SK-N-SH treated with all-trans-retinoic acid at 6 μM for 48 hours (cell line): ENCODE measurements at regions not wholly inside any gene's neighbourhood (a gene's known extent, or its start where the extent isn't known, plus 50 kb on each side); places are given as distances from the start of the nearest gene placed in this dataset.

Experiments
- ATAC-seq: fragments of 200-7000 bp; cut with Tn5 transposase; 3 replicates; pipeline ENCODE4 v1.9.1; 2020; ENCODE audit warnings: mild to moderate bottlenecking, moderate library complexity
- ARNTL ChIP-seq: fragments of 450-650 bp; formaldehyde crosslinking; IDR thresholded peaks from 2 replicates; pipeline ENCODE4 v1.5.0; 2020; ENCODE audit warnings: low read depth, mild to moderate bottlenecking, moderate library complexity, borderline replicate concordance
- BACH2 ChIP-seq: fragments of 250-450 bp; sonication (Bioruptor Pico); IDR thresholded peaks from 2 replicates; pipeline ENCODE4 v1.9.0; 2021; ENCODE audit warnings: mild to moderate bottlenecking, borderline replicate concordance
- CSDC2 ChIP-seq: fragments of 250-450 bp; sonication (Bioruptor Pico); IDR thresholded peaks from 2 replicates; pipeline ENCODE4 v1.5.0; 2020; ENCODE audit warnings: mild to moderate bottlenecking, moderate library complexity
- ESRRG ChIP-seq: fragments of 250-450 bp; sonication (Bioruptor Pico); IDR thresholded peaks from 2 replicates; pipeline ENCODE4 v1.6.1; 2021; ENCODE audit warnings: mild to moderate bottlenecking
- GLIS3 ChIP-seq: fragments of 250-450 bp; sonication (Bioruptor Pico); IDR thresholded peaks from 2 replicates; pipeline ENCODE4 v1.5.0; 2020; ENCODE audit warnings: mild to moderate bottlenecking, moderate library complexity
- ISL1 ChIP-seq: fragments of 250-450 bp; sonication (Bioruptor Pico); IDR thresholded peaks from 2 replicates; pipeline ENCODE4 v2.1.2; 2022; ENCODE audit warnings: mild to moderate bottlenecking, moderate library complexity
- OSR1 ChIP-seq: fragments of 250-450 bp; sonication (Bioruptor Pico); IDR thresholded peaks from 2 replicates; pipeline ENCODE4 v1.8.0; 2022; ENCODE audit warnings: moderate library complexity, mild to moderate bottlenecking, inconsistent platforms
- PPARA ChIP-seq: fragments of 250-450 bp; sonication (Bioruptor Pico); IDR thresholded peaks from 2 replicates; pipeline ENCODE4 v1.5.0; 2020; ENCODE audit warnings: mild to moderate bottlenecking, borderline replicate concordance
- SNAI2 ChIP-seq: fragments of 250-450 bp; sonication (Bioruptor Pico); IDR thresholded peaks from 2 replicates; pipeline ENCODE4 v1.5.0; 2020; ENCODE audit warnings: mild to moderate bottlenecking, moderate library complexity
- TOX ChIP-seq: fragments of 250-450 bp; sonication (Bioruptor Pico); IDR thresholded peaks from 2 replicates; pipeline ENCODE4 v1.8.0; 2021; ENCODE audit warnings: mild to moderate bottlenecking, moderate library complexity, borderline replicate concordance
- ZFP3 ChIP-seq: fragments of 250-450 bp; sonication (Bioruptor Pico); IDR thresholded peaks from 2 replicates; pipeline ENCODE4 v1.5.0; 2020; ENCODE audit warnings: mild to moderate bottlenecking, moderate library complexity
- ZFP30 ChIP-seq: fragments of 450-650 bp; formaldehyde crosslinking; IDR thresholded peaks from 2 replicates; pipeline ENCODE4 v1.5.0; 2022; ENCODE audit warnings: mild to moderate bottlenecking, moderate library complexity
- ZNF565 ChIP-seq: fragments of 450-650 bp; formaldehyde crosslinking; conservative IDR thresholded peaks from 2 replicates; pipeline ENCODE4 v1.5.0; 2020; ENCODE audit warnings: low read depth, mild to moderate bottlenecking, moderate library complexity
- ZNF8 ChIP-seq: fragments of 450-650 bp; formaldehyde crosslinking; IDR thresholded peaks from 2 replicates; pipeline ENCODE4 v1.5.0; 2020; ENCODE audit warnings: mild to moderate bottlenecking, moderate library complexity
- TF ChIP-seq, protein P1 (sequence below): fragments of 250-450 bp; sonication (Bioruptor Pico); IDR thresholded peaks from 2 replicates; pipeline ENCODE4 v1.5.1; 2020; ENCODE audit warnings: low read depth, mild to moderate bottlenecking, moderate library complexity
- TF ChIP-seq, protein P2 (sequence below): fragments of 250-450 bp; sonication (Bioruptor Pico); IDR thresholded peaks from 2 replicates; pipeline ENCODE4 v1.5.1; 2021; ENCODE audit warnings: mild to moderate bottlenecking, moderate library complexity
- TF ChIP-seq, protein P3 (sequence below): fragments of 250-450 bp; sonication (Bioruptor Pico); IDR thresholded peaks from 2 replicates; pipeline ENCODE4 v1.8.0; 2021; ENCODE audit warnings: low read depth, mild to moderate bottlenecking, moderate library complexity, borderline replicate concordance
- TF ChIP-seq, protein P4 (sequence below): fragments of 250-450 bp; sonication (Bioruptor Pico); IDR thresholded peaks from 2 replicates; pipeline ENCODE4 v1.8.0; 2020; ENCODE audit warnings: mild to moderate bottlenecking, moderate library complexity, borderline replicate concordance

DNA sequence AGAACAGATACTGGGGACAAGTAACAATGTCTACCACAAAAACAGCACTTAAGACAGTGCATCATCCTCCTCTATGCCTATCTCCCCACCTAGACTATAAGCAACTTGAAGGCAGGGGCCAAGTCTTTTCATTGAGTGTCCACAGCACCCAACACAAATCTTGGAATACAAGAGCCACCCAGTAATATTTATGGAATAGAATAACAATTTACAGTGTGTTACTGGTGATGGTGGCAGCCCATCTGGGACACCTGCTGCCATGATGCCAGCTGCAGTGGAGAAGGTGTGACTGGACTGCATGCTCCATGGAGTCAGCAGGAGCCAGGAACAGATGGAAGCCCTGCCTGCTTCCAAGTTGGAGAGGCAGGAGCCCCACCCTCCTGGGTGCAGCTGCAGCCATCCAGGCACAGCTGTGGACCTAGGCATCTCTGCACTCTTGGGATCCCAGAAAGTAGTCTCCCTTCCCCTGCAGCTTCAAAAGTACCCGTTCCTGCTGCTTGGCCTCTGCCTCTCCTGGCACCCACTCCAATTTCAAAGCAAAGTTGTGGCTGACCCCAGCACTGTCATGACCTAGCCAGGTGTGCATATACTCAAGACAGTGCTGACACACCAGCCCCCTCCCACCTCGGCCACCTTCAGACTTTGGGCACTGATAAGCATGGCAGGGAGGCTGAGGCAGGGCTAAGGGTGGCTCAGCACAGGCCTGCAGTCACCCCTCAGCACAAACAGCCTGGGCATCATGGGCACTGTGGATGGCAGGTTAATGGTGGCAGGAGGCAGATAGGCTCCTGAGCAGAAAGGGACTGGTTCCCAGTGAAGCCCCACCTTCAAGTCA lies 94.5 kb downstream of the TPRA1 start (continued):
- TF ChIP-seq, protein P1, sequence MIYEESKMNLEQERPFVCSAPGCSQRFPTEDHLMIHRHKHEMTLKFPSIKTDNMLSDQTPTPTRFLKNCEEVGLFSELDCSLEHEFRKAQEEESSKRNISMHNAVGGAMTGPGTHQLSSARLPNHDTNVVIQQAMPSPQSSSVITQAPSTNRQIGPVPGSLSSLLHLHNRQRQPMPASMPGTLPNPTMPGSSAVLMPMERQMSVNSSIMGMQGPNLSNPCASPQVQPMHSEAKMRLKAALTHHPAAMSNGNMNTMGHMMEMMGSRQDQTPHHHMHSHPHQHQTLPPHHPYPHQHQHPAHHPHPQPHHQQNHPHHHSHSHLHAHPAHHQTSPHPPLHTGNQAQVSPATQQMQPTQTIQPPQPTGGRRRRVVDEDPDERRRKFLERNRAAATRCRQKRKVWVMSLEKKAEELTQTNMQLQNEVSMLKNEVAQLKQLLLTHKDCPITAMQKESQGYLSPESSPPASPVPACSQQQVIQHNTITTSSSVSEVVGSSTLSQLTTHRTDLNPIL, result no peak

DNA sequence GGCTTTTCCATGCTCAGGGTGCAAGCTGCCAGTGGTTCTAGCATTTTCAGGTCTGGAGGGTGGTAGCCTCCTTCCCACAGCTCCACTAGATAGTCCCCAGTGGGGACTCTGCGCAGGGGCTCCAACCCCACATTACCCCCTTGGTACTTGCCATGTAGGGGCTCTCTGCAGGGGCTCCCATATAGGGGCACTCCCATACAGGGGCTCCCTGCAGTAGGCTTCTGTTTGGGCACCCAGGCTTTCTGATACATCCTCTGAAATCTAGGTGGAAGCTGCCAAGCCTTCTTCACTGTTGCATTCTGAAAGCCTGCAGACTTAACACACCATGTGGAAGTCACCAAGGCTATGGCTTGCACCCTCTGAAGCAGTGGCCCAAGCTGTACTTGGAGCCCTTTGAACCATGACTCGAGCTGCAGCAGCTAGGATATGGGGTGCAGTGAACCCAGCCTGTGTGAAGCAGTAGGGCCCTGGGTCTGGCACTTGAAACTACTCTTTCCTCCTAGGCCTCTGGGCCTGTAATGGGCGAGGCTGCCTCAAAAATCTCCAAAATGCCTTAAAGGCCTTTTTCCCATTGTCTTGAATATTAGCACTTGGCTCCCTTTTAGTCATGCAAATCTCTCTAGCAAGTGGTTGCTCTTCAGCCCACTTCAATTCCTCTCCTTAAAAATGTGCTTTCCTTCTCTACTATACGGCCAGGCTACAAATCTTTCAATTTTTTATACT lies 96.4 kb downstream of the TPRA1 start:
- ATAC-seq, result no peak
- TF ChIP-seq, protein P2, sequence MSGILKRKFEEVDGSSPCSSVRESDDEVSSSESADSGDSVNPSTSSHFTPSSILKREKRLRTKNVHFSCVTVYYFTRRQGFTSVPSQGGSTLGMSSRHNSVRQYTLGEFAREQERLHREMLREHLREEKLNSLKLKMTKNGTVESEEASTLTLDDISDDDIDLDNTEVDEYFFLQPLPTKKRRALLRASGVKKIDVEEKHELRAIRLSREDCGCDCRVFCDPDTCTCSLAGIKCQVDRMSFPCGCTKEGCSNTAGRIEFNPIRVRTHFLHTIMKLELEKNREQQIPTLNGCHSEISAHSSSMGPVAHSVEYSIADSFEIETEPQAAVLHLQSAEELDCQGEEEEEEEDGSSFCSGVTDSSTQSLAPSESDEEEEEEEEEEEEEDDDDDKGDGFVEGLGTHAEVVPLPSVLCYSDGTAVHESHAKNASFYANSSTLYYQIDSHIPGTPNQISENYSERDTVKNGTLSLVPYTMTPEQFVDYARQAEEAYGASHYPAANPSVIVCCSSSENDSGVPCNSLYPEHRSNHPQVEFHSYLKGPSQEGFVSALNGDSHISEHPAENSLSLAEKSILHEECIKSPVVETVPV (CRISPR knock-in tag), result no peak

DNA sequence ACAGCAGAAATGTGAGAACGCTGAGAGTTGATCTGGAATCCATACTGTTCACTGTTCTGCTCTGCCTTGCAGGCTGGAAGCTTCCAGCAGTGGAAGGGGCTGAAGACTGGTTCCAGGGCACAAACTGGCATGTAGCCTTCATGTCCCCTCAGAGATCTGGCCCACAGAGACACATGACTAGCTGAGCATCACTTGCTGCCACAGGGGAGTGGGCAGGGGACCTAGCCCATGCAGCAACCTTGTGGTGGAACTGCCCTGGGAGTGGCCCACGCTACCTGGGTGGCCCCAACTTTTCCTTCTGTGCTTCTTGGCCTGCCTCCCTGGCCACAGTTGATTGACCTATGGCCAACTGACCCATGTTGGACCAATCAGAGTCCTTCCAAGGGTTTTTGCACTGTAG lies 98.1 kb downstream of the TPRA1 start:
- ATAC-seq, result no peak

DNA sequence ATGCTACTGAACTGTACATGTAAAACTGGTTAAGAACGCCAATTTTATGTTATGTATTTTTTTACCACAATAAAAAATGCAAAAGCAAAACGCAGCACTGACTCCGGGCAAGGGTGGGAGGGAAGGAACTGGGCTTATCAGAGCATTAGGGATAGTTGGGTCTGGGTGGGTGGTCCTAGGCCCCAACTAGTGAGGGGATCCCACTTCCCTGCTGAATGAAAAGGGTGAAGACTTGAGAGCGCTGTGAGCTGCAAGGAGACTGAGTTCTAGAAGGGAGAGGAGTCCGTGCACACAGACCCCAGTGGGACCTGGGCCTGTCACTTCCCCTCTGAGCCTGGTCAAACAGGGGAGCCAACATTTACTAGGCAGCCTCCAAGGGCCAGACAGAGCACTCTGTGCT lies 98.6 kb downstream of the TPRA1 start:
- TF ChIP-seq ZFP3 (CRISPR knock-in tag), result no peak
- TF ChIP-seq OSR1 (CRISPR knock-in tag), result no peak
- TF ChIP-seq CSDC2 (CRISPR knock-in tag), result no peak
- no peak for TF ChIP-seq ZNF565 (CRISPR knock-in tag)
- no peak for TF ChIP-seq TOX (CRISPR knock-in tag)
- no peak for TF ChIP-seq BACH2 (CRISPR knock-in tag)
- ATAC-seq, result no peak

More for the DNA sequence above, 98.1 kb downstream of the TPRA1 start:
- TF ChIP-seq ZFP30 (CRISPR knock-in tag) (no peak), OSR1 (CRISPR knock-in tag) (no peak), PPARA (CRISPR knock-in tag) (no peak), SNAI2 (CRISPR knock-in tag) (no peak), ESRRG (no peak), BACH2 (CRISPR knock-in tag) (no peak)
- TF ChIP-seq, protein P3, sequence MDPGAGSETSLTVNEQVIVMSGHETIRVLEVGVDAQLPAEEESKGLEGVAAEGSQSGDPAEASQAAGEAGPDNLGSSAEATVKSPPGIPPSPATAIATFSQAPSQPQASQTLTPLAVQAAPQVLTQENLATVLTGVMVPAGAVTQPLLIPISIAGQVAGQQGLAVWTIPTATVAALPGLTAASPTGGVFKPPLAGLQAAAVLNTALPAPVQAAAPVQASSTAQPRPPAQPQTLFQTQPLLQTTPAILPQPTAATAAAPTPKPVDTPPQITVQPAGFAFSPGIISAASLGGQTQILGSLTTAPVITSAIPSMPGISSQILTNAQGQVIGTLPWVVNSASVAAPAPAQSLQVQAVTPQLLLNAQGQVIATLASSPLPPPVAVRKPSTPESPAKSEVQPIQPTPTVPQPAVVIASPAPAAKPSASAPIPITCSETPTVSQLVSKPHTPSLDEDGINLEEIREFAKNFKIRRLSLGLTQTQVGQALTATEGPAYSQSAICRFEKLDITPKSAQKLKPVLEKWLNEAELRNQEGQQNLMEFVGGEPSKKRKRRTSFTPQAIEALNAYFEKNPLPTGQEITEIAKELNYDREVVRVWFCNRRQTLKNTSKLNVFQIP, result no peak

DNA sequence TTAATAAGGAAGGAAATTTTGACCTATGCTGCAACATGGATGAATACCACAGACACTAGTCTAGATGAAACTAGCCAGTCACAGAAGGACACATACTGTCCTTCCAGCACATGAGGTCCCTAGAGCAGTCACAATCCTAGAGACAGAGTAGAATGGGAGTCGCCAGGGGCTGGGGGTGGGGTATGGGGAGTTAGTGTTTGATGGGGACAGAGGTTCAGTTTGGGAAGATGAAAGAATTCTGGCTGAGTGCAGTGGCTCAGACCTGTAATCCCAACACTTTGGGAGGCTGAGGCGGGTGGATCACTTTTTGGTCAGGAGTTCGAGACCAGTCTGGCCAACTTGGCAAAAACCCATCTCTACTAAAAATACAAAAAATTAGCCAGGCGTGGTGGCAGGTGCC lies 99.2 kb downstream of the TPRA1 start:
- no peak for ATAC-seq
- TF ChIP-seq ZNF8 (no peak), GLIS3 (CRISPR knock-in tag) (no peak), ISL1 (CRISPR knock-in tag) (no peak), CSDC2 (CRISPR knock-in tag) (no peak), ZFP30 (CRISPR knock-in tag) (no peak), ZFP3 (CRISPR knock-in tag) (no peak), ZNF565 (CRISPR knock-in tag) (no peak), PPARA (CRISPR knock-in tag) (no peak), ESRRG (no peak), BACH2 (CRISPR knock-in tag) (no peak), OSR1 (CRISPR knock-in tag) (no peak), ARNTL (no peak)
- TF ChIP-seq, protein P2 (CRISPR knock-in tag), result no peak
- TF ChIP-seq, protein P3, result no peak
- TF ChIP-seq, protein P1, result no peak
- TF ChIP-seq, protein P4, sequence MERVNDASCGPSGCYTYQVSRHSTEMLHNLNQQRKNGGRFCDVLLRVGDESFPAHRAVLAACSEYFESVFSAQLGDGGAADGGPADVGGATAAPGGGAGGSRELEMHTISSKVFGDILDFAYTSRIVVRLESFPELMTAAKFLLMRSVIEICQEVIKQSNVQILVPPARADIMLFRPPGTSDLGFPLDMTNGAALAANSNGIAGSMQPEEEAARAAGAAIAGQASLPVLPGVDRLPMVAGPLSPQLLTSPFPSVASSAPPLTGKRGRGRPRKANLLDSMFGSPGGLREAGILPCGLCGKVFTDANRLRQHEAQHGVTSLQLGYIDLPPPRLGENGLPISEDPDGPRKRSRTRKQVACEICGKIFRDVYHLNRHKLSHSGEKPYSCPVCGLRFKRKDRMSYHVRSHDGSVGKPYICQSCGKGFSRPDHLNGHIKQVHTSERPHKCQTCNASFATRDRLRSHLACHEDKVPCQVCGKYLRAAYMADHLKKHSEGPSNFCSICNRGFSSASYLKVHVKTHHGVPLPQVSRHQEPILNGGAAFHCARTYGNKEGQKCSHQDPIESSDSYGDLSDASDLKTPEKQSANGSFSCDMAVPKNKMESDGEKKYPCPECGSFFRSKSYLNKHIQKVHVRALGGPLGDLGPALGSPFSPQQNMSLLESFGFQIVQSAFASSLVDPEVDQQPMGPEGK (CRISPR knock-in tag), result no peak
